GM18909 (cell line): ENCODE measurements at regions not wholly inside any gene's neighbourhood (a gene's known extent, or its start where the extent isn't known, plus 50 kb on each side); places are given as distances from the start of the nearest gene placed in this dataset.

Experiments used
- ATAC-seq: cut with Tn5 transposase; IDR thresholded peaks from one replicate; pipeline ENCODE4 v1.9.1; 2021; ENCODE audit warnings: mild to moderate bottlenecking; ENCODE audit not compliant: unreplicated experiment, poor library complexity

DNA sequence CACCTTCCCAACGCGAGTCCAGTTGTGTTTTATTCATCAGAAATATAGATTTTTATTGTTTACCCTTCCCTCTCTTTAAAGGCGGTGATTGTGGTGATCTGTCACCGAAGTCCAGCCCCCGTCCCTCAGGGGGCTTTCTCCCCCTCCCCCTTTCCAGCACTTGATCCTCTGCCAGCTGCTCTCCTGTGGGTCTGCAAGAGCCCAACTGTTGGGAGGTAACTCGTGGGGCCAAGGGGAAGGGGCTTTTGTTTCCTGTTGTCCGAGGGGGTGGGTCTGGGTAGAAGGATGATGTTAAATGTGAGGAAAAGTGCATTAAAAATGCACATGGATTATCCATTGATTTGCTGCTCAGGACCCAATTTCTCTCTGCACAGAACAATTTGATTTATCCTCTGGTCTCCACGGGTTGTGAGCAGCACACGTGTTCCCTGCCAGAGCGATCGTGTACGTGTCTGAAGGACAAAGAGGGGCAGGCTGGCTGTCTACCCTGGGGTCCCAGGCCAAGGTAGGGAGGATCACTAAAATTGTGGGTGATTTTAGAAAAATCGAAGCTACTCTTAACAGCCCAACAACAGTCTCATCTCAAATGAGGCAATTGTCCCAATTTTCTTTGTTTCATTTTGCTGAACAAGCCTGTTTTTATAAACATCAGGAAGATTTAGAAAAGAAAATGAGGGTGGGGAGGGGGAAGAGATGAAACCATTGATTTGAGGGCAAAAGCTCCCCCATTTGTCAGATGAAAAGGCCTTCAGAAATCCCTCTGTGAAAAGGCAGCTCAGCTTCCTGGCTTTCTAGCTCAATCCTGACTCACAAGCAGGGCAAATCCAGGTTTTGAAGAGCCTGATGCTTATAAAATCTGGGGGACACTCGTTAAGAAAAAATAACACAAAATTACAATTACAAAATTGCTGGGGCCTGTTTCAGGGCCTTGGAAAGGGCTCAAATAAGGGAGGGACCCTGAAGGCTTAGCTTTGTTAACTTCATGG, 176.2 kb downstream of the RHOU start:
- ATAC-seq = no peak

DNA sequence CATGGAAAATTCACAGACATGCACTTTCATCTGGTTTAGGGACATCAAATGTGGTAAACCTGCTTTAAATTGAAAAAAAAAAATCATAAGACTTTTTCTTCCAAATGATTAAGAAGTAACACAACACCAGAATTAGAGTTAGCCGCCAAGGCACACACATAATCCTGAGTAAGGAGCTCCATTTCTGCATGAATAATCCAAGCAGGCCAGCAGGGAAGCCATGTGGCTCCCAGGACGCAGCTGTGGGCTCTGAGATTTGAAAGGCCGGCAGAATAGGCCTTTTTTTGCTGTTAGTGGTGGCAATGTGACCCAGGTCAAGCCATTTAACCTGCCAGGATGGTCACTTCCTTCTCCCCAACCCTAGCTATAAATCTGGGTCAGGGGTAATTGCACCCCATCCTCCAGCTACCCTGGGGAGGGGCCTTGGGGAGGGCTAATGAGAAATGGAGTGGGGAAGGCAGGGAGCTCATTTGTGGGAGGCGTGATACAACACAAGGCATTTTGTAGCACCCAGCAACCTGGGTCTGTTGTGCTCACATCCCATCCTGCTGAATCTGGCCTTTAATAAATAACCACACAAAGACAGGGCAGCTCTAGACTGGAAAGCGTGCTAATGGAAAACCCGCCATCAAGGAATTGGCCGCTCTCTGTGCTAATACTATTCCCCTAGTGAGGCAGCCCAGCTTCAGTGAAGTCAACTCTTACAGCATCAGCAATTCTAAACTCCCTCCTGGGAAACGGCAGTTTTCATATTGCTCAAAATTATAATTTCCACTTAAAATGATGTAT, 178.5 kb downstream of the RHOU start:
- no peak for ATAC-seq

DNA sequence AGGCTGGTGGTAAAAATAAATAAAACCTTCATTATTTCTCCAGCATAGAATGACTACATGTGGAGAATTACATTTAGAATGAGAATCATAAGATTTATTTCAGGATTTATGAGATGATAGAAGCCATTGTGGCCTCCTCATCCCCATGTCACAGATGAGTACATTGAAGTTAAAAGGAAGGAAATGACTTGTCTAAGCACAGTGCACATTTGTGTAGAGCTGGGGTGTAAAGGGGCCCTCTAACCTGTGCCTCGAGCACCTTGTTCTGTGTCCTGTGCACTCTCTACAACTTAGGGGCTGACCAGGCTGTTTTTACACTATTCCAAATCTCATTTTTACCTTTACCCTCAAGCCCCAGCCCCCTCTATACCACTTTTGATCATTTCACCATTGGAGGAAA, 179.4 kb downstream of the RHOU start:
- ATAC-seq = no peak

DNA sequence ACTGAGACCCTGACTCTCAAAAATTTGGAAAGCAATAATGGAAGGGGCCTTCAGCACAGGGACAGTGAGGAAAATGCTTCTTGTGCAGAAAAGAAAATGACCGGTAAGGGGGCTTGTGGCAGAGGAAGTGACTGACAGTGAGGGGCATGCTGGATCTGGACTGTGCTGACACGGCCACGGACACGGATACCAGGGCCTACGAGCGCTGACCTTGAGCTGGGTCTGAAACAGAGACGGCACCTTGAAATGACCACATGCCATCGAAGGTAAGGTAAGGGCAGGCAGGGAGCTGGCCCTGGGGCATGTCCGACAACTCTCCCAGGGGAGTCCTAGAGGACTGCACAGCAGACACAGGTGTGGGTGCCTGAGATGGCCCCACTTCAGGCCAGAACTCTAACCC, 182.1 kb downstream of the RHOU start:
- no peak for ATAC-seq

DNA sequence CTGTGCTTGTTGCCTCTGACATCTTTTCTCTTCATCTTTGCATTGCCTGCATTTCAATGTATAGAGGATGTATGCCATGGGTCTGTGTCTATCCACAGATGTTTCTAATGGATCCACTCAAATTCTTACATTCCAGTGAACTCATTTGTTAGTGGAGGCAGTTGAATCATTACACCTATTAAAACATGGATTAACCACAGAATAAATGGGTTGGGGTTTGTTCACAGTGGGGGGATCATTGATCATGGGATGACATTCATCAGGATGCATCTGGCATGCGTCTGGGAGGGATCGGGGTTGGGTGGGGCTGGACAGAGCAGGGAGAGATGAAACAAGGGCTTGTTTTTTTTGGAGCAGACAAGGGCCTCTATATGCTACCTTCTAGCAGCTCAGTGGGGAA, 182.5 kb downstream of the RHOU start:
- ATAC-seq = no peak

DNA sequence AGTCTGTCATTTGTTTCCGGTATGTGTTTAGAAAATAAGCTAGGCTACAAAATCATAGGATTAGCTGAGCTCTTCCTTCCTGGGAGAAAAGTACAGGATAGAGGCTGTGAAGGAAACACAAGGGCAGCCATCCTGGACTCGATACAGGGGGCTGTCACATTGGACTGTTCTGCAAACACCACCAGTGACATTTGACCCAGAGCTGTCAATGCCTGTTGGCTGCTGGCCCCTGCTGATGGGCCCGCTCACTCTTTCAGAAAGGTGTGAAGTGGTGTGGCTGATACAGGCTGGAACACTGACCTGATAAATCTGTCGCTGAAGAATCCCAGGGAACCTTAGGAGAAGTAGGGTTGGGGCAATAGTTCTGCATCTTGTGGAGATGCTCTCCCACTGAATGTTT, 183.1 kb downstream of the RHOU start:
- no peak for ATAC-seq

DNA sequence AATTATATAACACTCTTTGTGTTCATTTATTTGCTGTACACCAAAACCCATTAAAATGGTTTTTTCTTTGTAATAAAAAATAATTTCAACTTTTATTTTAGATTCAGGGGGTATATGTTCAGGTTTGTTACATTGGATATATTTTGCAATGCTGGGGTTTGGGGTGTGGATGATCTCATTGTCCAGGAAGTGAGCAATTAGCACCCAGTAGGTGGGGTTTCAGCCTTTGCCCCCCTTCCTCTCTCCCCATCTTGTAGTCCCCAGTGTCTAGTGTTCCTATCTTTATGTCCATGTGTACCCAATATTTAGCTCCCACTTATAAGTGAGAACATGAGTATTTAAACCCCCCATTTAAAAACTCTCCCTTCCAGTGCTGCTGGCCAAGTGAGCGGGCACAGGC, 184.6 kb downstream of the RHOU start:
- ATAC-seq = no peak

DNA sequence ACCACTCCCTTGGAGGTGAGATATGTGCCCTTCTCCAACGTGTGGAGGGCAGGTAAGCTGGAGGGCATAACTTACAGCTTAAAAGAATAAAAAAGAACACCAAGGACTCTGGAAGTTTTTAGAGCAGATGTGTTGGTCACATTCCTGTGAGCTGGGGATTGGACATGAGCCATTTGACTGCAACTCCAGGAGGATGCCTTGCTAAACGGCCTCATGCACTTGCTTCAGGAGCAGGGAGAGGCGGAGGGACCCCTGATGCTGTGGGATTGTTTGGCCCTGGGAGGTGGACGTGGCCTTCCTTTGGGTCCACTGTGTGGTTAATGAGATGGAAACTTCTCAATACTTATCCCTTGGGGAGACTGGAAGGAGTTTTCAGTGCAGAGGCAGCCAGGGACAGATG, 185.6 kb downstream of the RHOU start:
- ATAC-seq = no peak

DNA sequence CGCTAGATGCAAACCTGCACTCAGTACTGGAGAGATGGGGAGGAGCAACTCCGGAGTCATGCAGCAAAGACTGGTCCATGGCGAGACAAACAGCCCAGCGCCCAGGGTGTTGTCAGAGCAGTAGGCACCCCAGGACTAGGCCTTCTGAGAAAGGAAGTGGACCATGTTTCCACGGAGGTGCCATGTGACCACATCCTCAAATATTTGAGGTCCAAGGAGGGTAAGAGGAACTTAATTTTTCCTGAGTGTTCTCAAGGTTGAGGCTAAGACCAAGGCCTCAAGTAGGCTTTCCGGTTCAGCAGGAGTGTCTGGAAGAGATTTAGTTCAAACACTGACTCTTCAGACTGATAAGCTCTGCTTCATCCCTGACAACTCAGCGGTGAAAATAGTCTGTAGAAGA, 186.2 kb downstream of the RHOU start:
- ATAC-seq = no peak

DNA sequence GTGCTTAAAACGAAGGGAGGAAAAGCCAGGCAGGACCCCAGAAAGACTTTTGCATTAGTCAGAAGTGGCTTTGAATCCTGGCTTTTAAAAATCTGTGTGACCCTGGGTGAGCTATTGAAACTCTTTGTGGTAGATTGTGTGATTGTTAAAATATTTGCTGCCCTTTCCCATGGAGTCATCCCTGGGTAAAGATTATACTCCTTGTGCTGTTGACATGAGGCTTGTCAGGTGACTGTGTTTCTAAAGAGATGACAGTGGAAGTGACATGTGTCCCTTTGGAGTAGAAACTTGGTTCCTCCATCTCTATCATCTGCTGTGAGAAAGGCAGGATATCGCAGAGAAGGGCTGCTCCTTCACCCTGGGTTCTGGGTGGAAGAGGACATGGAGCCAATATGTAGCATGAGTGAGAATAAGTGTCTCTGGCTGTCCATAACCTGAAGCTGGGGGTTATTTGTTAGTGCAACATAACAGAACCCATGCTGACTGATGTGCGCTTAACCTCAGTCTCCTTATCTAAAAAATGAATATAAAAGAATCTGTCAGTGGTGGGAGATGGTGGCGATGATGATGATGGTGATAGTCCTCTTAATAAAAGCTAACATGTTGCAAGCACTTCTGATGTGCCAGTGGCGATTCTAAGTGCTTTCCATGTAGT, 187.6 kb downstream of the RHOU start:
- no peak for ATAC-seq

DNA sequence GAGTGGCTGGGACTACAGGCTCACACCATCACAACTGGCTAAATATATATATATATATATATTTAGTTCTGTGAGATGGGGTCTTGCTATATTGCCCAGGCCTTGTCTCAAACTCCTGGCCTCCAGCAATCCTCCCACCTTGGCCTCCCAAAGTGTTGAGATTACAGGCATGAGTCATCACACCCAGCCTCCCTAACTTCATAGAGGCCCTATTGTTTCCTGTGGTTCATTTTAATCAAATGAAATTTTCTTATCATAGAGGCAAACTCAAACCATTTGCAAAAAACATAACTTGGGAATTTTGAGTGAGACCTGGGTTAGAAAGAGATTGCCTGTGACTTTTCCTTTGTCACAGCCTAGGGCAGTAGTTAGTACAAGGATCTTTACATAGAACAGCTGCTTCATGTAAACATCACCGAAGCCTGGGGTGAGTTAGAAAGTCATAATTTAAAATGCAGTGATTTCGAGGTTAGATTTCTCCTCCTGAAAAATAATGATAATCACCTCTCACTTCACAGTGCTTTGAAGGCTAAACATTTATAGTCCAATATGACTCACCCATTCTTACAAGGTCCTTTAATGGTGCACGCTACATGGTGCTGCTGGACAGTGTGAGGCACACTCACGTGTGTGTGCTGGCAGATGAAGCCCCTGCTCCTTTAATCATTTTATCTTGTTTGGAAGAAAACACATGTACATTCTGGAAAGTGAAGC, 188.9 kb downstream of the RHOU start:
- ATAC-seq = no peak

DNA sequence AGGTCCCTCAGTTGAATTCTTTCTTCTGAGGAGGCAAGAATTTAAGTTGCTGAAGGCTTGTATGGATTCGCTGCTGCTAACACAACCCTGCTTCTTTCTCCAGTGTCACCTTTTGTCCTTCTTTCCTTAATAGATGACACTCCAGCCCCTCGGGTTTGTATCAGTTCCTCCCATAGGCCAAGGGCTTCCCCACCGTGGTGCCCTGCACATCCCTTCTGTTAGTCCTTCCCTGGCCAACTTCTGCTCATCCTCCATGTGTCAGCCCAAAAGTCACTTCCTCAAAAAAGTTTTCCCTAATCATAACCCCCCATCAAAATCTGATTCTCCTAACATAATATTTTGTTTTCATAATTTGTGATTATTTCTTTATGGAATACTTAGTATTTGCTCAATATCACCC, 190.4 kb downstream of the RHOU start:
- no peak for ATAC-seq

DNA sequence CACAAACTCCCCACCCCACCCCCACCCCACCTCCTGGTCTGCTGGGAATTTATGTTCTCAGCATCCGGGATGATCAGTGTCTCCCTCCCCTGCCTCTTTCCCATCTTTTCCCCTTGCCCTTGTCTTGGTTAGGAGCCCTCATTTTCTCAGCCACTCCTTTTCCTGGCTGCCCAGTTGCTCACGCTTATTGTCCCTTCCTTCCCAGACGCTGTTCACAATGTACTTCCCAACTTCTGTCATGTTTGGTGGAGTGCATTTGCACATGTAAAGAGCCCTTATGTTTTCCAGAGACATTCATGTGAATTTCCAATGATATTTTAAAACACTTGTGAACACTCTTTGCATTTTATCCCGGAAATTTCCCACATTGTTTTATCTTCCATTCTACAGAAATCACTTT, 192.1 kb downstream of the RHOU start:
- ATAC-seq = no peak

DNA sequence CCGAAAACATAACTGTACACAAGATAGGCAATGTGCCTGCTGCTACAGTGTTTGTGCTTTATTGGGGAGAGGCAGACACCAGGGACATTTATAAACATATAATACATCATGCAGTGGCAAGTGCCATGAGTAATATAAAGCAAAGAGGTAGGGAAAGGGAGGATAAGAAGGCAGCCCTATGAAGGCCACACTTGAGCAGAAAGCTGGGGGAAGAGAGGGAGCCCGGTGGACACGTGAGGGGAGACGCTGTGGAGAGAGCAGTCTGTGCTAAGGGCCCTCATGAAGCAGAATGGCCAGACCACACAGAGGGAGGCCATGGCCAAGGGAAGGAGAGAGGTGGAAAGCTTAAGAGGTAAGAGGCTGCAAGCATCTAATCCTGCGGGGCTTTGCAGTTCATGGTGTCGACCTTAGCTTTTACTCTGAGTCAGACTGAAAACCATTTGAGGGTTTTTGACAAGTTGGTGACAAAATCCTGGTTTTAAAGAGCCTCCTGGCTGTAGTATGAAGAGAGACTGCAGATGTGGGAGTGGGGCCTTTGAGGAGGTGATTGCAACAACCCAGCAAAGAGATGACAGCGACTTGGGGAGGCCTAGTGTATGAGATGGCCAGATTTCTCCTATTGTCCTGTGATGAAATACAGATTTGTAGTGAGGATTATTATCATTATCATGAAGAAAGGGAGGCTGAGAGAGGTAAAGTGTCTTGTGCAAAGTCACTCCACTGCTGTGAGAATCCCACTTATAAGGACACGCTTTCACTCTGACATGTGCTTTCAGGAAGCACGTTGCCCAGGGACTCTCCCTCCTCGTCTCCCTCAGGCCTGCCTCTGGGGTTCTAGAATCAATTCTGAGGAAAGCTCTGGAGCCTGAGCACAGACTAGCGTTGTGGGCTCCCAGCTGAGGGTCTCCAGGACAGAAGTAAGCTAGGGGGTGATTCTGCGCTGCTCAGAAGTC, 192.9 kb downstream of the RHOU start:
- ATAC-seq = peak; percentile 63

DNA sequence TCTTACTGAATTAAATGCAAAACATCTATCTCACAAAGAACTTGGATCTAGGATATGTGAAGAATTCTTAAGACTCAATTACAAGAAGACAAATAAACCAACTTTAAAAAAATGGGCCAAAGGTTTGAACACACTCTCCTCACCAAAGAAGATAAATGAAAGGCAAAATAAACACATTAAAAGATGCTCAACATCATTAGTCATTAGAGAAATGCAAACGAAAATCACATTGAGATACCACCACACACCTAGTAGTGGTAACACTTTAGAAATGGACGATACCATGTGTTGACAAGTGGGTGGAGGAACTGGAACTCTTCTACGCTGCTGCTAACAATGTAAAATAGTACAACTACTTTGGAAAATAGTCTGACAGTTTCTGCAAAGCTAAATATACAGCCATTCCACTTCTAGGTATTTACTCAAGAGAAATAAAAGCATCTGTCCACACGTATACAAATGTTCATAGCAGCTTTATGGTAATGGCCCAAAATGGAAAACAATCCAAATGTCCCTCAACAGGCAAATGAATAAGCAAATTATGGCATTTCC, 194.3 kb downstream of the RHOU start:
- no peak for ATAC-seq

DNA sequence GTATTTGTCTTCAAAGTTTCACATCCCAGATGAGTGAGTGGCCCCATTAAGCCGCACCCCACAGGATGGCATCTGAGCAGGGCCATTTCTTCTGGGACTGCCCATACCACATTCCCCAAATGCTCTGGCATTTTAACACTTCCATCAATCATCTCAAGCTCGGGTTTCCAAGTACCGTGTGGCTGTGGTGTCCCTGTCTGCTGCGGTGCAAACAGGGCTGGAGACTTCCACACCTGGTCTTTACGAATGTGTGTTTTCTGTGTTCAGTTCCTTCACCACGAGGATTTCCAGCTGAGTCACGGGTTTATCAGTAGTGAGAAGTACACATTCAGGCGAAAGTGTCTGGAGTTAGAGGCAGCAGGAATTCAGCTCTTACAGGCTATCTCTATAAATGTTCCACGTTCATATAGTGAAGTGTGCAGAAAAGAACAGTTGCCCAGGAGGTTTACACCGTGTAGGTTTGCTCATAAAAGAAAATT, 195.2 kb downstream of the RHOU start:
- ATAC-seq = no peak

DNA sequence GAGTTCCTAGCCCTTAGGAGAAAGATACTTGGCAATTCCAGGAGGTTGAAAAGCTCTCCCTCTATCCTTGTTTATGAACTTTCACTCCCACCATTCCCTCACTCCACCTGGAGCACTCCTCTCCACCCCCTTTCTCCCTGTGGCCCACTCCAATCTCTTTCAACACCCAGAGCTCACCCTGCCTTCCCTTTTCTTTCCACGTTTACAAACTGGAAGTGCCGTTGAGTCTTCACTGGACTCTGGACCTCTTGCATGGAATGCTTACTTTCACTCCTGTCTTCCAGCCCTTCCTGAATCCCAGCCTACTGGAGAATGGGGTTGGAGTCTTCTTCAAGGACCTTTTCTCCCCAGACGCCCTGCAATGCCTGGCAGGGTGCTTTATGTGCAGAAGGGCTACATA, 198.5 kb downstream of the RHOU start:
- ATAC-seq = no peak

DNA sequence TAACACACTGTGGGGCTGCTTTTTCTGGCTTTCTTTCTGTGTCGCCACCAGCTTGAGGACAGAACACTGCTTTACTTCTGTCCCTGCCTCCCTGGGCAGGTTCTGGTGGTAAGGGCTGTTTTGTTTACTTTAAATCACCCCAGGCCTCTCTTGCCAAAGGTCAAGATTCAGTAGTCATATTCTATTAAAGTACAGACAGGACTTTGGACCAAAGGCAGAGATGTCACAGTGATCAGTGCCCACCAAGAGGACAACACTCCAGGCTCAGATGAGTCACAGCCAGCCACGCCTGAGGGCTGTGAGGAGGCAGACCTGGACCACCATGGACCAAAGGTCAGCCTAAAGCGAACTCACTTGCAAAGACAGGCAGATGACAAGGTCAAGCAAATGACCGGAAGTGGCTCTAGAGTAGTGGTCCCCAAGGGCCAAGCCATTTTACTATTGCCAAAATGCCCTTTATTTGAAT, 200.0 kb downstream of the RHOU start:
- ATAC-seq = no peak
